Tibial nerve (tissue), 4 donors: ENCODE measurements at regions not wholly inside any gene's neighbourhood (a gene's known extent, or its start where the extent isn't known, plus 50 kb on each side); places are given as distances from the start of the nearest gene placed in this dataset.

ENCODE experiments used
- DNase-seq, 2 donors: peaks; one replicate each; pipeline ENCODE4 v3.0.0-alpha.2; 2019; ENCODE audit warnings: low spot score in 2 of 2
- H3K27ac ChIP-seq, 4 donors: fragments of 200-600 bp; sonication (generic) in 3 of 4; one replicate each; pipeline ENCODE4 v1.5.1; 2017 to 2019; ENCODE audit warnings: mild to moderate bottlenecking in 1 of 4
- H3K27me3 ChIP-seq, 2 donors: fragments of 200-600 bp; sonication (generic) in 1 of 2; one replicate each; pipeline versions ENCODE4 v1.5.1 to v1.6.0; 2017 to 2019
- H3K36me3 ChIP-seq, 3 donors: fragments of 200-600 bp; sonication (generic); one replicate each; pipeline ENCODE4 v1.5.1; 2018 to 2019
- H3K4me1 ChIP-seq, 4 donors: fragments of 200-600 bp; sonication (generic) in 3 of 4; one replicate each; pipeline ENCODE4 v1.5.1; 2017 to 2019
- H3K4me3 ChIP-seq, 4 donors: fragments of 200-600 bp; sonication (generic) in 3 of 4; one replicate each; pipeline ENCODE4 v1.5.1; 2017 to 2019; ENCODE audit warnings: mild to moderate bottlenecking in 1 of 4, moderate library complexity in 1 of 4
- H3K9me3 ChIP-seq, 4 donors: fragments of 200-600 bp; sonication (generic) in 3 of 4; one replicate each; pipeline ENCODE4 v1.5.1; 2017 to 2019
- CTCF ChIP-seq, 5 experiments: fragments of 200-600 bp in 3 of 5; fragments of 450-650 bp in 2 of 5; sonication (generic) in 3 of 5; IDR thresholded peaks; one replicate each; pipeline ENCODE4 v1.5.1; 2016 to 2019; ENCODE audit warnings: antibody characterized with exemption in 5 of 5, mild to moderate bottlenecking in 3 of 5, moderate library complexity in 2 of 5
- EP300 ChIP-seq, 2 donors: sonication (generic); formaldehyde crosslinking; IDR thresholded peaks; one replicate each; pipeline ENCODE4 v1.6.1; 2017; ENCODE audit warnings: antibody characterized with exemption in 2 of 2, mild to moderate bottlenecking in 1 of 2
- POLR2A ChIP-seq, 2 donors: fragments of 450-650 bp; IDR thresholded peaks; one replicate each; pipeline ENCODE4 v1.6.1; 2017; ENCODE audit warnings: antibody characterized with exemption in 2 of 2, mild to moderate bottlenecking in 2 of 2, moderate library complexity in 2 of 2
- WGBS, 2 donors: methylation state at CpG; one replicate each; pipeline ENCODE4 v1.1.5; 2018; 5-methylcytosine and 5-hydroxymethylcytosine counted together

- H3K4me3 ChIP-seq: no peak overlapping the region
- WGBS, 2 donors: 66 to 83% methylated on average over 2 of the region's 2 CpGs
- H3K36me3 ChIP-seq: no peaks in the 10 kb centered on the region
- no peak for TF ChIP-seq EP300 (IDR thresholded peaks at IDR 0.05)
- no peak for TF ChIP-seq POLR2A (IDR thresholded peaks at IDR 0.05)
- TF ChIP-seq CTCF (IDR thresholded peaks at IDR 0.05): no peak
- no peaks in the 10 kb centered on the region for H3K4me1 ChIP-seq
- no peak overlapping the region for H3K27ac ChIP-seq
- H3K27me3 ChIP-seq: no peaks in the 10 kb centered on the region
- no peaks in the 10 kb centered on the region for H3K9me3 ChIP-seq
- no peak for DNase-seq
Observed at GRCh38 chr1:116231752-116232151, 120.6 kb downstream of the MAB21L3 start.

GRCh38 chr1:116232989-116233514 lies 121.9 kb downstream of the MAB21L3 start:
- Histone ChIP-seq H3K27ac (no peak overlapping the region), H3K27me3 (no peaks in the 10 kb centered on the region), H3K4me1 (no peaks in the 10 kb centered on the region), H3K4me3 (no peak overlapping the region), H3K36me3 (no peaks in the 10 kb centered on the region), H3K9me3 (no peaks in the 10 kb centered on the region)
- WGBS, 2 donors: 21 to 36% methylated on average over 2 of the region's 2 CpGs
- no peak for TF ChIP-seq CTCF (IDR thresholded peaks at IDR 0.05)
- TF ChIP-seq EP300 (IDR thresholded peaks at IDR 0.05): no peak
- TF ChIP-seq POLR2A (IDR thresholded peaks at IDR 0.05): no peak
- no peak for DNase-seq

GRCh38 chr1:116234429-116234828 lies 123.2 kb downstream of the MAB21L3 start:
- H3K4me3 ChIP-seq: no peak overlapping the region
- WGBS, 2 donors: 88 to 91% methylated on average over 5 of the region's 5 CpGs
- no peaks in the 10 kb centered on the region for H3K4me1 ChIP-seq
- H3K36me3 ChIP-seq: no peaks in the 10 kb centered on the region
- H3K27me3 ChIP-seq: no peaks in the 10 kb centered on the region
- no peak for TF ChIP-seq CTCF (IDR thresholded peaks at IDR 0.05)
- TF ChIP-seq EP300 (IDR thresholded peaks at IDR 0.05): no peak
- no peak for TF ChIP-seq POLR2A (IDR thresholded peaks at IDR 0.05)
- DNase-seq: no peak
- no peaks in the 10 kb centered on the region for H3K9me3 ChIP-seq
- H3K27ac ChIP-seq: no peak overlapping the region

- WGBS, 2 donors: 86 to 89% methylated on average over 1 of the region's 1 CpG
- H3K9me3 ChIP-seq: no peaks in the 10 kb centered on the region
- DNase-seq: no peak
- no peaks in the 10 kb centered on the region for H3K27me3 ChIP-seq
- H3K27ac ChIP-seq: no peak overlapping the region
- no peak overlapping the region for H3K4me3 ChIP-seq
- TF ChIP-seq EP300 (IDR thresholded peaks at IDR 0.05): no peak
- TF ChIP-seq POLR2A (IDR thresholded peaks at IDR 0.05): no peak
- no peak for TF ChIP-seq CTCF (IDR thresholded peaks at IDR 0.05)
- no peaks in the 10 kb centered on the region for H3K4me1 ChIP-seq
- H3K36me3 ChIP-seq: no peaks in the 10 kb centered on the region
Observed at GRCh38 chr1:116239916-116240315, 128.7 kb downstream of the MAB21L3 start.

GRCh38 chr1:116242741-116243140 lies 130.3 kb upstream of the ATP1A1 start:
- 78 to 83% methylated on average over 7 of the region's 7 CpGs for WGBS, 2 donors
- no peak for DNase-seq
- H3K4me3 ChIP-seq: no peak overlapping the region
- TF ChIP-seq CTCF (IDR thresholded peaks at IDR 0.05) (no peak), EP300 (IDR thresholded peaks at IDR 0.05) (no peak), POLR2A (IDR thresholded peaks at IDR 0.05) (no peak)
- no peaks in the 10 kb centered on the region for H3K27me3 ChIP-seq
- H3K9me3 ChIP-seq: no peaks in the 10 kb centered on the region
- H3K27ac ChIP-seq: no peak overlapping the region
- H3K36me3 ChIP-seq: no peaks in the 10 kb centered on the region
- no peaks in the 10 kb centered on the region for H3K4me1 ChIP-seq
